ENCODE measurements at regions not wholly inside any gene's neighbourhood (a gene's known extent, or its start where the extent isn't known, plus 50 kb on each side); places are given as distances from the start of the nearest gene placed in this dataset.

- no peak for DNase-seq
These were observed 146.5 kb downstream of the NSG2 start for GRCh38 chr5:174191850-174192655.

- no peak for DNase-seq
These were observed 147.4 kb downstream of the NSG2 start for GRCh38 chr5:174192901-174193300.

- DNase-seq: no peak
These were observed 150.0 kb downstream of the NSG2 start for GRCh38 chr5:174195517-174195916.

DNA sequence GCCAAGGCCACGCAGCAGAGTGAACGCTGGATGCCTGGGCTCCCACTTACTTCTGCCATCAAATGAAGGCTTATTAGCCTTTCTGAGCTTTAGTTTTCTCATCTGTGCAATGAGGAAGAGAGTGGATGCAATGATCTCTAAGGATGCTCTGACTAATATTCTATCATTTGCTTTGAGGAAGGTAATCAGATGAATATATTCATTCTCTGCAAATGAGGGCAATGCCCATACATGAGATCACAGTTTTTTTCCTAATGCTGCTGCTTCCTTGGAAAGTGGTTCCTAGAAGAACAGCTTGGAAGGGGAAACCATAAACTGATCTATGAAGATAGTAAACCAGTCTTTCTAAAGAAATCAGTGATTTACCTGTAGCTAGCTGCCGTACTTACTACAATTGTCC is 152.4 kb downstream of the NSG2 start:
- DNase-seq: no peak

GRCh38 chr5:174198541-174198940 is 153.0 kb downstream of the NSG2 start:
- no peak for DNase-seq

DNA sequence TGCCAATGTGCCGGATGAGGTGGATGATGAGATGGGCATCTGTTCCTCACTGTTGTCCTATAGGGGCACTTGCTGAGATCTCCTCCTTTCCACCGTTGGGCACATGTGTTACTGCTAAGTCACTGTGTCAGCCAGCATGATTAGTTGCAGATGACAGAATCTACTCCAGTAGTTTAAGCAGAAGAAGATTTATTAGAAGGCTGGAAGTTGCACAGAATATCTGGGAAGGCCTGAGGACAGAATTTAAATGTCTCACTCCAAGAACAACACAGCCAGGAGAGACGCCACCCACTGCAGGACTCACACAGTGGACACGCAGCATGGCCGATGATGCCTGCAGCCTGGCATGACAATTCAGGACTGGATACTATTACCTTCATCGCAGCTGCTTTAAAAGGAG is 157.5 kb downstream of the NSG2 start:
- DNase-seq: no peak

GRCh38 chr5:174204535-174205313 is 159.2 kb downstream of the NSG2 start:
- no peak for DNase-seq

GRCh38 chr5:174205939-174206338 is 160.4 kb downstream of the NSG2 start:
- no peak for DNase-seq

DNA sequence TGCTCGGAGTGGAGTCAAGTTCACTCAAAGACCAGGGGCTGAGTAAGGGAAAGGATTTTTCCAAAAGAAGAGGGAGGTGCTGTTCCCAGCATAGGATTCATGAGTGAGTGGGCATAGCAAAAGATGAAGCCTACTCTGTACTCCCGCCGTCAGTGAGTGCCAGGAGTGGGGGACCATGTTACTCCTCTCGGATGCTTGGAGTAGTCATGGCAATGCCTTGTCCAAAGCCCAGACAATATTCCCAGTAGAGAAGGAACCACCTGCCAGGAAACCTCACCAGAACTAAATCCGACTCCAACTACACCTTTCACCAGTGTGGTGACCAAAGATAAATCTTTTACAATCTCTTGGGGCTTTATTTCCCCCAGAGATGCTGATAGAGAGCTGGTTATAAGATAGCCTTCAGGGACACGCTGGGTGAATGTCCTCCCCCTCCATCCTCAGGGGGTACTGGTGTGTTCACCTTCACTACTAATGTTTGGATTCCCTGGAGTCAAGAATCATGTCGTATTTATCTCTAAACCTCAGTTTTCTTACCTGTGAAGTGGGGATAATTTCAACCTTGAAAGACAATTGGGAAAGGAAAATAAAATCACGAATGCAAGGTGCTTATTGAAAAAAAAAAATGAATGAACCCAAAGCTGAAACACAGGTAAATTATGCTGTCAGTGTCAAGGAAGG is 165.2 kb downstream of the NSG2 start:
- DNase-seq: no peak

- no peak for DNase-seq
These were observed 165.7 kb downstream of the NSG2 start for GRCh38 chr5:174211277-174211626.

DNA sequence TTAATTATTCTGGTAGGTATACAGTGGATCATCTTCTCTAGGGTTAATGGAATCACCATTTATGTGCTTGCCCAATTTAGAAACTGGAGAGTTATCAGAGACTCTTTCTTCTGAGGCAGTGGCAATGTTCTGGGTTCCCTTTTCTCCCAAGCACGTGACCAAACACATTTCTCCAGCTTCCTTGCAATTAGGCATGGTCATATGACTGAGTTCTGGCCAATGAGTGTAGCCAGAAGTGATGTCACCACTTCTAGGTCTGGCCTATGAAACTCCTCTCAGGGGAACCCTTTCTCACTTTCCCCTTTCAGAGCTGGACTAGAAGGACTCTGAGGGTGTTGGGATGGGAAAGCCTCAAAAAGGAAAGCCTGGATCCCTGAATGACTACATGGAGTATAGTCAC is 172.0 kb downstream of the NSG2 start:
- DNase-seq: no peak

DNA sequence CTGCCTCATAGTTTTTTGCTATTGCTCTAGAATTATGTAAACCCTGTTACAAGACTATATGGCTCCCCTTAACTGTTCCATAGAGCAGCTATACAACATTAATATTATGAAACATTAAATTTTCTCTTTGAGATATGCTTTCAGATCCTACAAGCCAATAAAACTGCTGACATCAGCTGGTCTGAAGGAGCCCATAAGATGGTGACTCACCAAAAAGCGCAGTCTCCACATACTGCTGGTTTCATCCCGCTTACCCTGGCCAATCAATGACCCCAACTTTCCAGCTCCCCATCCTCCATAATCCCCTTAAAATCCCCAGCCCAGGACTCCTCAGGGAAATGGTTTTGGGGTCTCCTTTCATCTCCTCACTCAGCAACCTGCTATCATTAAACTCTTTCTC is 172.7 kb downstream of the NSG2 start:
- no peak for DNase-seq

- no peak for DNase-seq
These were observed 174.9 kb downstream of the NSG2 start for GRCh38 chr5:174220417-174220816.

GRCh38 chr5:174221436-174221835 is 175.9 kb downstream of the NSG2 start:
- DNase-seq: no peak

GRCh38 chr5:174221946-174222345 is 176.4 kb downstream of the NSG2 start:
- no peak for DNase-seq

DNA sequence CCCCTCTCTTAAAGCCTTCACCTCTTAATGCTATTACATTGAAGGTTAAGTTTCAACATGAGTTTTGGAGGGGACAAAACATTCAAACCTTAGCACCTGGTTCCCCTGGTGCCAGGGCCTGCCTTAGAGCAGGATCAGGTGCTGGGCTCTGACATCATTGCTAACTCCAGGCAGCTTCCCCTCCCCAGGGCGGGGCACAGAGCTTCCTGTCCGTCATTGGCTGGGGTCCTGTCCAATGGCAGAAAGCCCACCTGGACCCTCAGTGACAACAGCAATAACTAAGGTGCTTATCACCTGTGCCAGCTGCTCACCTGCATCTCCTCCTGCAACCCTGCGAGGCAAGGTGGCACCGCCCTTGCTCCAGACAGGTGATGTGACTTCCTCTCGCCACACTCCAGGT is 177.4 kb downstream of the NSG2 start:
- DNase-seq: no peak

- DNase-seq: no peak
These were observed 177.8 kb downstream of the NSG2 start for GRCh38 chr5:174223355-174223754.

DNA sequence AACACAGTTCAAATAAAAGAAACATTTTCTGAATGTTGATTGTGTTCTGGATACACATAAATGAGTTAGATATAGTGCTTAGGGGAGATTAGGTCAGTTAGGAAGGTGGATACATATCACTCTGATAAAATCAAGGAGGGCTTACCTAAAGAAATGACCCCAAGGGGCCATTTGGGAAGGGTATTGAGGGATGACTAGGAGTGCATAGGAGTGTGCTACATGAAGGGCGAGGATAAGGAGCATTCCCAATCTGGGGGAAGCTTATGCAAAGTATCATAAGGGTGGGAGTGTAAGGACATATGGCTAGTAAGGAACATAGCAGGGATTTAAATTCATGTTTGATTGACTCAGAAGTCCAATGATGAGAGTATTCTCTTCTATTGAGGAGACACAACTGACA is 183.6 kb downstream of the NSG2 start:
- DNase-seq: no peak

DNA sequence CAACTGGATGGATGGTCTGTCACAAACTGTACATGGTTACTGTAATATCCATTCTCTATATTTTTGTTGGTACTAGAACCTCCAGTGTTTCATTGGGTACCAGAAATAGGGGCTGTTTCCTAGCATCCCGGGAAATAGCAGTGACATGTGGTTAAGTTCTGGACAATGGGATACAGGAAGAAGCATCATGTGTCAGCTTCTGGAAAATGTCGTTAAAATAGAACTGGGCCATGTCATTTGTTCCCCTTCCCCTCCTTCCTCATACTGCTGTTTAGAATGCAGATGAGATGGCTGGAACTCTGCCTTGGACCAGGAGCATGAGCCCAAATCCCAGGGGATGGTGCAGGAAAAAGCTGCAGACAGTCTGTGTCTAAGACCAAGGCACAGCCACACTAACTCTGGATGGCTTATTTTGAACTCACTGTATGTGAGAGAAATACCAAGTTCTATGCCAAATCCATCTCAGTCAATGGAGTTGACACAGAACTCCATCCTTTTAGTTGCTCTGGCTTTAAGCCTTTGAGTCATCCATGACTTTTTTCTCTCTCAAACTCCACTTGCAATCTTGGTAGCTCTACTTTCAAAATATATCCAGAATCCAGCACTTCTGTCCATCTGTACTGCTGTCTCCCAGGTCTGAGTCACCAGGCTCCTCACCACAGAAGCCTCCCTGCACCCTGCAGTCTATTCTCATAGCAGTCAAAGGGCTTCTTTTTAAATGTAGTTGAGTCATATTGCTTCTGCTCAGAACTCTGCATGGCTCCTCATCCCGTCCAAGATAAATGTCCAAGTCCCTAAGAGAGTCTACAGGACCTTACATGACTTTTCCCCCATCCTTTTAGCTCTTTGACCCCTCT is 184.2 kb downstream of the NSG2 start:
- DNase-seq: no peak

DNA sequence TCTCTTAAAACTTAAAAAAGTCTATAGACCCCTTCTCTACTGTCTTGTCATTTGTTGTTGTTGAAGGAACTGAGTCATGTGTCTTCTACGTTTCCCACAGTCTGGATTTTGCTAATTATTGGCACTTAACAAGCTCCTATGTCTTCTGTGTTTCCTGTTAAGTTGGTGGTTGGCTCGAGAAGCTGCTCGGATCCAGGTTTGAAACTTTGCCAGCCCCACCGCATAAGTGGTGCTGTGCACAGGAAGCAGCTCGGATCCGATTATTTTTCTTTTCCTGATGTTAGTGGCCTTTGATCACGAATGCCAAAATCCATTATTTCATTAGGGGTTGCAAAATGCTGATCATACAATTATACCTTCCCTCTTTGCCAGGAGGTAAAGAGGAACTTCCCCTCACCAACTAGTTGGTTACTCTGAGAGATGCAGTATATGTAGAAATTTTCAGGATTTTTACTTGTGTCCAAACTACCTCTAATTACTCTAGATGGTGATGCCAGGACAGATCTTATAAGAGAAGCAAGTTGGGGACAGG is 186.5 kb downstream of the NSG2 start:
- DNase-seq: no peak

DNA sequence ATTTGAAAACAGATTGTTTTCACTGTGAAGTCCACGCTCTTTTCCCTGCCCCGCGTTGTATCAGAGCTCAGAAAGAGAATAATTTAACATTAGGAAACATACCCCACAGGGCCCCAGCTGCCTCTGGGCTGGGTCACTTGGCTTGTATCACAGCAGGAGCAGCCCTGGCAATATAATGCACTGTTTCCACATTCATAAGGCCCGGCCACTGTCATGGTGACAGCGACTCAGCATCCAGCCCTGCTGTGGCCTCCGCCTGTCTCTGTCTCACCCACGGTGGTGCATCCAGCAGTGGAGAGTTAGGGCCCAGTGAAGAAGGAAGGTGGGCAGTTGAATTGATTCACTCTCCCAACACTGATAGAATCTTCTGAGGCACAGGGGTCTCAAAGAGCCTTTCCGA is 188.9 kb downstream of the NSG2 start:
- no peak for DNase-seq

DNA sequence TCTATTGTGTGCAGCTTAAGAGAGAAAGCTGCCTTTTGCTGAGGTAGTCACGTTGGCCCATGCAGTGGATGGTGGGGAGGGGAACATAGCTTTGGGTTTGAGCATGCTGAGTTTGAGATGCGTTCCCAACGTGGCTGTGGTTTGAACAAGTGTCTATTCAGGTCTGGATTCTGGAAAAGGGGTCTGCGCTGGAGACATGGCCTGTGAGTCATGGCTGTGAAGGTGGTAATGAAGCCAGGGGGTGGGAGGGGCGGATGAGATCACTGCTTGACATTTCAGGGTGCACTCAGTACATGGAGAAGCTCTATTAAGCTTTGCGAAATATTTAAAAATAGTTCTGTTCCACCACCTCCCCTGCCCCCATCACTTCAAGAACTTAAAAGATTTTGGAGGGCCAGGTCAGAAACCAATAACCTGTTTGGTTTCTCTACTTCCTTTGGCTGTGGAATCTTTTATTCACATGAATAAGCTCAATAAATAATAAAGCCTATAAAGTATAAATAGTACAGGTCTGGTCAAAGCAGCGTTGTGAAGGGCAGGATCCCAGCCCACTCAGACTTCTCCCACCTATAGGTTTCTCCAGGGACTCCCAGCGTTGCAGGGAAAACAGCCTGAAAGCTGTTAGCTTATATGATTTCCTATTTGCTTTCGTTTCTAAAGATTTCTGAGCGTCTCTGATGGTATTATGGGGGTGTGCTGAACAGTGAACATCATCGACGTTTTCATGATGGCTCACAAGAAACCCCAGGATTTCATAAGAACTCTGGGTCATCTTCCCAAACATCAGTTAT is 189.9 kb downstream of the NSG2 start:
- no peak for DNase-seq

Measured in 8988T (cell line).